OCI-LY7 (cell line): ENCODE measurements at regions not wholly inside any gene's neighbourhood (a gene's known extent, or its start where the extent isn't known, plus 50 kb on each side); places are given as distances from the start of the nearest gene placed in this dataset.
"Not testable (repeated sequence)": the region's sequence is repeated elsewhere in the genome, so short reads cannot be mapped to it uniquely, and the experiment has no call there.

Source experiments
- BruUV-seq: library from RNA; stranded (reverse); fragments of 400-500 nt; replicated peaks from 2 replicates; lab custom pipeline; 2021; lab: Mats Ljungman, UMichigan
- CTCF ChIA-PET: fragments of 300-600 bp; sonication (Branson Sonifier 250); formaldehyde crosslinking; loops from one replicate; lab custom pipeline; 2022; ENCODE audit warnings: antibody characterized with exemption; ENCODE audit not compliant: unreplicated experiment; lab: Charles Lee
- POLR2A ChIA-PET: fragments of 300-600 bp; sonication (Branson Sonifier 250); formaldehyde crosslinking; loops from one replicate; lab custom pipeline; 2022; ENCODE audit warnings: antibody characterized with exemption; lab: Charles Lee
- DNase-seq: peaks from one replicate; pipeline ENCODE4 v3.0.0-alpha.2; 2015; ENCODE audit warnings: low spot score
- H2AFZ ChIP-seq: fragments of 200-600 bp; sonication (generic), shearing (Covaris generic); 2 replicates; pipeline ENCODE4 v1.6.1; 2014; ENCODE audit warnings: mild to moderate bottlenecking, antibody characterized with exemption, low read length, moderate library complexity
- H3K27ac ChIP-seq: fragments of 200-600 bp; sonication (generic); 2 replicates; pipeline ENCODE4 v1.5.1; 2014; ENCODE audit warnings: mixed run types, low read depth, mild to moderate bottlenecking, moderate library complexity, low read length, inconsistent platforms; ENCODE audit not compliant: poor library complexity, severe bottlenecking
- H3K36me3 ChIP-seq: fragments of 200-600 bp; sonication (generic); 2 replicates; pipeline ENCODE4 v1.6.1; 2014; ENCODE audit warnings: mild to moderate bottlenecking, antibody characterized with exemption, low read length, moderate library complexity, mixed read lengths; ENCODE audit not compliant: insufficient read depth
- H3K4me1 ChIP-seq: fragments of 200-600 bp; sonication (generic); 2 replicates; pipeline ENCODE4 v1.5.1; 2014; ENCODE audit warnings: mild to moderate bottlenecking, low read length; ENCODE audit not compliant: insufficient read depth, poor library complexity, severe bottlenecking
- H3K4me2 ChIP-seq: fragments of 200-600 bp; sonication (generic); 2 replicates; pipeline ENCODE4 v1.6.1; 2014; ENCODE audit warnings: mild to moderate bottlenecking, low read length
- H3K4me3 ChIP-seq: fragments of 200-600 bp; sonication (generic); 2 replicates; pipeline ENCODE4 v1.5.1; 2014; ENCODE audit warnings: mild to moderate bottlenecking, low read depth, low read length; ENCODE audit not compliant: poor library complexity, severe bottlenecking
- H3K79me2 ChIP-seq: fragments of 200-600 bp; sonication (generic); 2 replicates; pipeline ENCODE4 v1.6.1; 2016; ENCODE audit warnings: low read depth, mild to moderate bottlenecking, low read length, moderate library complexity, mixed read lengths; ENCODE audit not compliant: insufficient read depth
- H3K9me2 ChIP-seq: fragments of 200-600 bp; sonication (generic); 2 replicates; pipeline ENCODE4 v1.6.1; 2016; ENCODE audit warnings: mild to moderate bottlenecking, low read length, mixed read lengths; ENCODE audit not compliant: insufficient read depth
- H3K9me3 ChIP-seq: fragments of 200-600 bp; sonication (generic); 2 replicates; pipeline ENCODE4 v1.6.1; 2014; ENCODE audit warnings: mild to moderate bottlenecking, mixed run types, low read length, mixed read lengths
- H4K20me1 ChIP-seq: fragments of 200-600 bp; sonication (generic); 2 replicates; pipeline ENCODE4 v1.6.1; 2014; ENCODE audit warnings: mild to moderate bottlenecking, antibody characterized with exemption, low read length, moderate library complexity, mixed read lengths; ENCODE audit not compliant: insufficient read depth
- CTCF ChIP-seq: fragments of 200-600 bp; sonication (generic); conservative IDR thresholded peaks from 2 replicates; pipeline ENCODE4 v1.5.1; 2014; ENCODE audit warnings: mild to moderate bottlenecking, antibody characterized with exemption, low read length, moderate library complexity, mixed read lengths
- EZH2phosphoT487 ChIP-seq: fragments of 200-600 bp; sonication (generic); IDR thresholded peaks from 2 replicates; pipeline ENCODE4 v1.6.1; 2018; ENCODE audit warnings: low read depth, borderline replicate concordance, mild to moderate bottlenecking, mixed run types, antibody characterized with exemption, low read length, moderate library complexity, mixed read lengths
- intact Hi-C: fragments of 100-400 bp; cut with micrococcal nuclease; formaldehyde crosslinking; loops from one replicate; pipeline ENCODE4 v1.10.0; 2022; ENCODE audit not compliant: unreplicated experiment

DNA sequence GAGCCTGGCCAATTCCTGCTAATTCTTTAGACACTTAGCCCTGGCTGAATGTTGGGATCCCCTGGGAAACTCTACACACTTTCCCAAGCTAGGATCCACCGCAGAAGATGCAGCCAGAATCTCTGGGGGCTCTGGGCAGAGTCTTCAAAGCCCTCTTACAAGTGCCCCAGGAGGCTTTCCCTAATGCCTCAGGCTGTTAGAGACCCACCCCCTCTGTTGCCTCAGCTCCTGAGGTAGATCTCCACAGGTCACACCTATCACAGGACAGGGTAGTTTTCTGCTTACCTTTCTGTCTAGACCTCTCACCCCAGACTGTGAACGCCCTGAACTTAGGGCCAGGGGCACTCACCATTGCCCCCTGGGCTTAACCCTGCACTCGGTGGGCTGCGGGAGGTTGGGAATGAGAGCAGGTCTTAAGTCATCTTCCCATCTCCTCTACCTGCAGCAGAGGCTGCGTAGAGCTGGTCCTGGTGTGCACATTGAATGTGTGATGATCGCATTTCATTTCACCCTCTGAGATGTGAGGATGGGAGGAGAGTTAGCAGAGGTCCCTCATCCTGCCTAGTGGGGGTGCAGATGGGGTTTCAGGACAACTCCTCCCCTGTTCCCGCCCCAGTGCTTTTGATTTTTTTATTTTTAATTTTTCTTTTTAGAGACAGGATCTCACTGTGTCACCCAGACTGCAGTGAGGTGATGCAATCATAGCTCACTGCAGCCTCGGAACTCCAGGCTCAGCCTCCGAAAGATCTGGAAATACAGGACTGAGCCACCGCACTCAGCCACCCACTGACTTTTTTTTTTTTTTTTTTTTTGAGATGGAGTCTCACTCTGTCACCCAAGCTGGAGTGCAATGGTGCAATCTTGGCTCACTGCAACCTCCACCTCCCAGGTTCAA, 89.0 kb upstream of the LHX1 start:
- ChIA-PET POLR2A (no interaction called here), CTCF (interaction anchor here (0.6 kb wide), 1 partner anchor 863 kb away, joined by 3 read pairs; no protein-coding TSS in a partner anchor)
- no peak overlapping the region for H3K27ac ChIP-seq
- no peaks in the 10 kb centered on the region for H3K79me2 ChIP-seq
- no peaks in the 10 kb centered on the region for H4K20me1 ChIP-seq
- H2AFZ ChIP-seq: no peak overlapping the region
- H3K36me3 ChIP-seq: no peaks in the 10 kb centered on the region
- no peak for TF ChIP-seq CTCF
- H3K9me3 ChIP-seq: no peaks in the 10 kb centered on the region
- H3K4me2 ChIP-seq: no peak overlapping the region
- intact Hi-C loops: no loop called here
- no peaks in the 10 kb centered on the region for H3K4me1 ChIP-seq
- no peak for DNase-seq
- no peaks in the 10 kb centered on the region for H3K9me2 ChIP-seq
- BruUV-seq: no TSS peak
- no peak overlapping the region for H3K4me3 ChIP-seq

GRCh38 chr17:36849020-36849419, 88.3 kb upstream of the LHX1 start:
- BruUV-seq, DNase-seq, H4K20me1 ChIP-seq, H3K36me3 ChIP-seq, H2AFZ ChIP-seq, intact Hi-C loops, POLR2A ChIA-PET, H3K4me1 ChIP-seq, H3K4me2 ChIP-seq, H3K4me3 ChIP-seq, CTCF ChIA-PET, H3K79me2 ChIP-seq, H3K27ac ChIP-seq, H3K9me3 ChIP-seq, H3K9me2 ChIP-seq: not testable (repeated sequence)

DNA sequence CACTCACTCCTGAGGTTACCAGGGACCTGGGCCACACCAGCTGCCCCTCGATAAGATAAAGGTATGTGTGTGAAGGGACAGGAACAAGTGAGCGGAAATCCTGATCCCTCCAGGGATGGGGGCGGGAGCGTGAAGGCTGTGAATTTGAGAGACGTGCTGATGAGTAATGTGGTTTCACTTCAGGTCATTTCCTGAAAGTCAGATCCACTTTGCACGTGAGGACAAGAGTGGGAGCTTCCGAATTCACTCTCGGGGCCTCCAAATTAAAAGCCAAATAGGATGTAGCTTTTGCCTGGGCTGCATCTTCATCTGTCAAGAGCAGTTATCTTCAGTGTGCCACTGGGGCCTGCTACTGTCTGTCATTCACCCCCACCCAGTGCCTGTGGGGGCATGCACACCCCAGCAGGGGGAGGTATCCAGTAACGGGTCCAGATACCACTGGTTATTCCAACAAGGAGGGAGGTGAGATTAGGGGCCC, 87.4 kb upstream of the LHX1 start:
- Histone ChIP-seq H2AFZ (no peak overlapping the region), H3K4me3 (no peak overlapping the region), H3K4me2 (no peak overlapping the region), H3K9me3 (no peaks in the 10 kb centered on the region), H3K79me2 (no peaks in the 10 kb centered on the region), H3K36me3 (no peaks in the 10 kb centered on the region), H4K20me1 (no peaks in the 10 kb centered on the region), H3K9me2 (no peaks in the 10 kb centered on the region), H3K27ac (no peak overlapping the region), H3K4me1 (no peaks in the 10 kb centered on the region)
- ChIA-PET POLR2A (no interaction called here), CTCF (no interaction called here)
- no TSS peak for BruUV-seq
- TF ChIP-seq EZH2phosphoT487 (no peak), CTCF (no peak)
- peak; percentile 4 for DNase-seq
- intact Hi-C loops: no loop called here
